Natural killer cell (primary cell): ENCODE measurements at regions not wholly inside any gene's neighbourhood (a gene's known extent, or its start where the extent isn't known, plus 50 kb on each side); places are given as distances from the start of the nearest gene placed in this dataset.

Source experiments
- ATAC-seq, 3 donors: fragments of 150-1000 bp in 2 of 3; fragments of 200-7000 bp in 1 of 3; cut with Tn5 transposase; 1 replicate in 1 of 3; 2 replicates in 2 of 3; pipeline ENCODE4 v1.10.0; 2021; ENCODE audit warnings: mild to moderate bottlenecking in 2 of 3, moderate library complexity in 2 of 3
- DNase-seq, 2 donors: peaks; one replicate each; pipeline versions ENCODE4 v3.0.0 to v3.0.0-alpha.2; 2013 to 2021; ENCODE audit warnings: mixed read lengths in 1 of 2
- H3K27ac ChIP-seq: one replicate; pipeline ENCODE4 v1.5.1; 2013; ENCODE audit warnings: mild to moderate bottlenecking, low read length
- H3K27me3 ChIP-seq: one replicate; pipeline ENCODE4 v1.6.1; 2013; ENCODE audit warnings: low read length; ENCODE audit not compliant: control insufficient read depth, insufficient read depth
- H3K36me3 ChIP-seq: one replicate; pipeline ENCODE4 v1.6.1; 2013; ENCODE audit warnings: low read length; ENCODE audit not compliant: control insufficient read depth, insufficient read depth
- H3K4me1 ChIP-seq: one replicate; pipeline ENCODE4 v1.6.1; 2013; ENCODE audit warnings: low read length; ENCODE audit not compliant: control insufficient read depth, insufficient read depth
- H3K4me3 ChIP-seq: one replicate; pipeline ENCODE4 v1.5.1; 2013; ENCODE audit warnings: low read length
- H3K9me3 ChIP-seq: one replicate; pipeline ENCODE4 v1.6.1; 2013; ENCODE audit warnings: low read length; ENCODE audit not compliant: control insufficient read depth, insufficient read depth
- H3K27ac Mint-ChIP-seq, 2 donors: one replicate each; pipeline ENCODE4 v1.8.0; 2022; ENCODE audit warnings: mild to moderate bottlenecking in 2 of 2, mixed read lengths in 2 of 2, moderate library complexity in 1 of 2
- H3K27me3 Mint-ChIP-seq, 2 donors: one replicate each; pipeline ENCODE4 v1.8.0; 2022; ENCODE audit warnings: low read depth in 2 of 2, mixed read lengths in 2 of 2
- H3K36me3 Mint-ChIP-seq: one replicate; pipeline ENCODE4 v1.8.0; 2022; ENCODE audit warnings: mixed read lengths
- H3K4me1 Mint-ChIP-seq, 2 donors: one replicate each; pipeline ENCODE4 v1.8.0; 2022; ENCODE audit warnings: mixed read lengths in 2 of 2
- H3K4me3 Mint-ChIP-seq: one replicate; pipeline ENCODE4 v1.8.0; 2022; ENCODE audit warnings: mild to moderate bottlenecking, moderate library complexity, mixed read lengths
- H3K9me3 Mint-ChIP-seq, 2 donors: one replicate each; pipeline ENCODE4 v1.8.0; 2022; ENCODE audit warnings: mixed read lengths in 2 of 2
- WGBS: methylation state at CpG from one replicate; pipeline ENCODE4 v1.1.7; 2013; ENCODE audit warnings: missing lambda C conversion rate; ENCODE audit not compliant: insufficient coverage; 5-methylcytosine and 5-hydroxymethylcytosine counted together
- intact Hi-C: fragments of 100-400 bp; cut with micrococcal nuclease; formaldehyde crosslinking; loops from one replicate; pipeline ENCODE4 v1.14.2; 2022
- TF ChIP-seq, protein P1 (sequence below): fragments of 200-600 bp; IDR thresholded peaks from one replicate; pipeline ENCODE4 v1.8.0; 2022; ENCODE audit warnings: antibody characterized with exemption

DNA sequence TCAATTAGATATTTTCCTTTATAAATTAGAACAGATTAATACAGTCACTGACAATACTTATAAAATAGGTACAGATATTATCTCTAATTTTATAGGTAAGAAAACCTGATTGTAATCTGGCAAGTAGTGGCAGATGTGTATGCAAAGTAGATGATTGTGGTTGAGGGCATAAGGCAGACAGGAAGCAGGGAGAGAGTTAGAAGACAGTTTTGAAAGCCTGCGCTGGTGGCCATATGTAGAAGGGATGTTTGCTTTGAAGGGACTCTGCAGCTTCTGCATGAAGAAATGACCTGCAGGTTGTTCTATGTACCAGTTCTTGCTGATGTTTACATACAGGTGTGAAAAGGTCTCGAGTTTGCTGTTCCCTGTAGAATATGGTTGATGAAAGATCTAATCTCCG lies 416.3 kb upstream of the SLIT2 start:
- intact Hi-C loops = no loop called here
- Histone ChIP-seq H3K36me3 (no peaks in the 10 kb centered on the region), H3K4me3 (no peak overlapping the region), H3K9me3 (peaks cover 5% of the 10 kb centered on the region), H3K27me3 (no peaks in the 10 kb centered on the region), H3K4me1 (no peaks in the 10 kb centered on the region), H3K27ac (no peak overlapping the region)
- H3K36me3 Mint-ChIP-seq = no peaks in the 10 kb centered on the region
- no peak overlapping the region for H3K27ac Mint-ChIP-seq
- H3K9me3 Mint-ChIP-seq = peaks cover 6 to 10% of the 10 kb centered on the region in 2 donors
- WGBS = 66% methylated on average over 2 of the region's 3 CpGs
- H3K4me3 Mint-ChIP-seq = no peak overlapping the region
- DNase-seq = no peak
- TF ChIP-seq, protein P1, sequence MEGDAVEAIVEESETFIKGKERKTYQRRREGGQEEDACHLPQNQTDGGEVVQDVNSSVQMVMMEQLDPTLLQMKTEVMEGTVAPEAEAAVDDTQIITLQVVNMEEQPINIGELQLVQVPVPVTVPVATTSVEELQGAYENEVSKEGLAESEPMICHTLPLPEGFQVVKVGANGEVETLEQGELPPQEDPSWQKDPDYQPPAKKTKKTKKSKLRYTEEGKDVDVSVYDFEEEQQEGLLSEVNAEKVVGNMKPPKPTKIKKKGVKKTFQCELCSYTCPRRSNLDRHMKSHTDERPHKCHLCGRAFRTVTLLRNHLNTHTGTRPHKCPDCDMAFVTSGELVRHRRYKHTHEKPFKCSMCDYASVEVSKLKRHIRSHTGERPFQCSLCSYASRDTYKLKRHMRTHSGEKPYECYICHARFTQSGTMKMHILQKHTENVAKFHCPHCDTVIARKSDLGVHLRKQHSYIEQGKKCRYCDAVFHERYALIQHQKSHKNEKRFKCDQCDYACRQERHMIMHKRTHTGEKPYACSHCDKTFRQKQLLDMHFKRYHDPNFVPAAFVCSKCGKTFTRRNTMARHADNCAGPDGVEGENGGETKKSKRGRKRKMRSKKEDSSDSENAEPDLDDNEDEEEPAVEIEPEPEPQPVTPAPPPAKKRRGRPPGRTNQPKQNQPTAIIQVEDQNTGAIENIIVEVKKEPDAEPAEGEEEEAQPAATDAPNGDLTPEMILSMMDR = no peak
- no peaks in the 10 kb centered on the region for H3K27me3 Mint-ChIP-seq
- no peak for ATAC-seq
- no peaks in the 10 kb centered on the region for H3K4me1 Mint-ChIP-seq

DNA sequence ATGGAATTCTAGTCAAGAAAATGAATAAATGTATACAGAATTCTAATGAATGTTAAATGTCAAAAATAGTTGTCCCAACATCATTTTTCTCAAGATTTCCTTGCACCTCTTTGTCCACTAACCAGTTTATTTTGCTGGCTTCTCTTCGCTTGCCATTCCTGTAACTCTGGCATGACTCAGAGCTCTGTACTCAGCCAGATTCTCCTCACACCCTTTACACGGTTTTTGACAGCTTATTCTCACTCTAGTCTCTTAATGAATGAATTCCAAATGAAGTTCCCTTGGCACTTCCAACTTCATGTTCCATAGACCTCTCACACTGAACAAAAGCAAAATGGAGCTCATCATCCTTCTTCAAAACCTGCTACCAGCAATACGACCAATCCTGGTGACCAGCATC lies 419.3 kb upstream of the SLIT2 start:
- Histone ChIP-seq H3K4me1 (no peaks in the 10 kb centered on the region), H3K27me3 (no peaks in the 10 kb centered on the region), H3K36me3 (no peaks in the 10 kb centered on the region), H3K9me3 (no peaks in the 10 kb centered on the region), H3K4me3 (no peak overlapping the region), H3K27ac (no peak overlapping the region)
- DNase-seq (no peak), ATAC-seq (no peak)
- H3K36me3 Mint-ChIP-seq = peaks cover 8% of the 10 kb centered on the region
- intact Hi-C loops = no loop called here
- no peak overlapping the region for H3K4me3 Mint-ChIP-seq
- no peak overlapping the region for H3K27ac Mint-ChIP-seq
- H3K27me3 Mint-ChIP-seq = no peaks in the 10 kb centered on the region
- WGBS = 69% methylated on average over 3 of the region's 3 CpGs
- TF ChIP-seq, protein P1 = no peak
- H3K9me3 Mint-ChIP-seq = peaks cover 12 to 17% of the 10 kb centered on the region in 2 donors
- H3K4me1 Mint-ChIP-seq = no peaks in the 10 kb centered on the region

DNA sequence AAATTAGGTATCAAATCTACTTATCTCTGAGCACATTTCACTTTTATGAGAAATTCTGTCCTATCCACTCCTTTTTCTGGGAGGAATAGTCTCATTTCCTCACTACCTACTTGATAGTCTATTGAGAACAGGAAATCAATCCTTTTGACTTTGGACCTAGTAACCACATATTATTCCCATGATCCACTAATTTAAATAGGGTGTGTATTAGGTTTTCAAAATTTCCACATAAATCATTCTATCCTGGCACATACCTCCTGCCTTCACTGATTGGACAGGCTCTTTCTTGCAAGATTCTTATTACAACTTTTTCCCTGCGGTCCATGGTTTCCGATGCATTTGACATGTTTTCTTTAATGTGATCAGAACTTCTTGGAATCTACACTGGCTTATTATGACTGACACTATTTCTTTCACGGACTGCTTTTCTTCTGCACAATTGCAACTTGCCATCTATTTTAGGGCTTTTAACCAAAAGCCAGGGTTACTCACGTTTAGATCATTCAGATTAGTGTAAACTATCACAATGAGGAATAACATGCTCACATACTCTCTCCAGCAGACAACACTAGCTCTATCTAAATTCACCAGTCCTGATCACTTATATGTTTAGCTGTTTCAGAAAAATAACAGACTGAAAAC lies 419.9 kb upstream of the SLIT2 start:
- Mint-ChIP-seq H3K27me3 (no peaks in the 10 kb centered on the region), H3K27ac (no peak overlapping the region), H3K4me3 (no peak overlapping the region), H3K36me3 (peaks cover 8% of the 10 kb centered on the region), H3K9me3 (peaks cover 10 to 13% of the 10 kb centered on the region in 2 donors), H3K4me1 (no peaks in the 10 kb centered on the region)
- no peaks in the 10 kb centered on the region for H3K36me3 ChIP-seq
- H3K27me3 ChIP-seq = no peaks in the 10 kb centered on the region
- no peak overlapping the region for H3K4me3 ChIP-seq
- H3K4me1 ChIP-seq = no peaks in the 10 kb centered on the region
- TF ChIP-seq, protein P1 = no peak
- no peak for DNase-seq
- WGBS = 81% methylated on average over 4 of the region's 4 CpGs
- H3K27ac ChIP-seq = no peak overlapping the region
- no peaks in the 10 kb centered on the region for H3K9me3 ChIP-seq
- intact Hi-C loops = no loop called here
- no peak for ATAC-seq

DNA sequence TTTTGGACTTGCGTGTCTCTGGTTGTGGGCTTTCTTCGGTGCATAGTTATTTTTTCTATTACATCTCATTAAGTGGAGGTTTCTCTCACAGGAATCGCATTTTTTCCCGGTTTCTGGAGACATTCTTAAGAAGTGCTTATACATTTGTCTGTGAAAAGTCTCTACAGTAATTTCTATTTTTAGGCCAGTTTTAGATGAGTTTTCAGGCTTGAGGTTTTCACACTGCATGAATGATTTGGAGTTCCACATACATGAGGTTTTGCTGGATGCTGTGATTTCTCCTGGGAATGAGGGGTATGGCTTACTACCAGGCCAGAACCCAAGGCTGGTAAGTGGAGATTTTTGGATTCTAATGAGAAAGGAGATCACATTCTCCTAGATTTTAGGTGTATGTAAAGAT lies 422.6 kb upstream of the SLIT2 start:
- whole genome bisulfite sequencing = 80% methylated on average over 2 of the region's 4 CpGs
- Histone ChIP-seq H3K27ac (no peak overlapping the region), H3K4me1 (no peaks in the 10 kb centered on the region), H3K27me3 (no peaks in the 10 kb centered on the region), H3K9me3 (no peaks in the 10 kb centered on the region), H3K4me3 (no peak overlapping the region), H3K36me3 (no peaks in the 10 kb centered on the region)
- H3K9me3 Mint-ChIP-seq = peaks cover 10 to 11% of the 10 kb centered on the region in 2 donors
- no peak overlapping the region for H3K4me3 Mint-ChIP-seq
- H3K36me3 Mint-ChIP-seq = peaks cover 8% of the 10 kb centered on the region
- H3K4me1 Mint-ChIP-seq = no peaks in the 10 kb centered on the region
- DNase-seq (no peak), ATAC-seq (no peak)
- TF ChIP-seq, protein P1 = no peak
- no peak overlapping the region for H3K27ac Mint-ChIP-seq
- intact Hi-C loops = no loop called here
- H3K27me3 Mint-ChIP-seq = no peaks in the 10 kb centered on the region
